ENCODE measurements at regions not wholly inside any gene's neighbourhood (a gene's known extent, or its start where the extent isn't known, plus 50 kb on each side); places are given as distances from the start of the nearest gene placed in this dataset.

DNA sequence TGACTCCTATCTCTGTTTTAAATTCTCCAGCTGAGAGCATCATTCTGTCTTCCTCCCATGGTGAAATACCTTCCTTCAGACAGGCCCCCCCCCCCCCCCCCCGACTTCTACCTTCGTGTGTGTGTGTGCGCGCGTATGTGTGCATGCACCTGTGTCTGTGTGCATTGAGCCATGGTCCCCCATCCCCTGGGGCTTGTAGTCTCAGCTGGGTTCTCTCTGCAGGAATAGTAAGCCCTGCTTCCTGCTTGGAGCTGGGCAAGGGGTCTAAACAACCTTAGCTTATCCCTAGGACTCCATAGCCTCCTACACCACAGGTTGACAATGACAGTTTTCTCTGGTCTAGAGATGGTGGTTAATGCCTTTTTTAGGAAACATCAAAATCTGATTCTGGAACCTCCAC is 427.5 kb upstream of the KLHL29 start:
- TF ChIP-seq, protein P1, sequence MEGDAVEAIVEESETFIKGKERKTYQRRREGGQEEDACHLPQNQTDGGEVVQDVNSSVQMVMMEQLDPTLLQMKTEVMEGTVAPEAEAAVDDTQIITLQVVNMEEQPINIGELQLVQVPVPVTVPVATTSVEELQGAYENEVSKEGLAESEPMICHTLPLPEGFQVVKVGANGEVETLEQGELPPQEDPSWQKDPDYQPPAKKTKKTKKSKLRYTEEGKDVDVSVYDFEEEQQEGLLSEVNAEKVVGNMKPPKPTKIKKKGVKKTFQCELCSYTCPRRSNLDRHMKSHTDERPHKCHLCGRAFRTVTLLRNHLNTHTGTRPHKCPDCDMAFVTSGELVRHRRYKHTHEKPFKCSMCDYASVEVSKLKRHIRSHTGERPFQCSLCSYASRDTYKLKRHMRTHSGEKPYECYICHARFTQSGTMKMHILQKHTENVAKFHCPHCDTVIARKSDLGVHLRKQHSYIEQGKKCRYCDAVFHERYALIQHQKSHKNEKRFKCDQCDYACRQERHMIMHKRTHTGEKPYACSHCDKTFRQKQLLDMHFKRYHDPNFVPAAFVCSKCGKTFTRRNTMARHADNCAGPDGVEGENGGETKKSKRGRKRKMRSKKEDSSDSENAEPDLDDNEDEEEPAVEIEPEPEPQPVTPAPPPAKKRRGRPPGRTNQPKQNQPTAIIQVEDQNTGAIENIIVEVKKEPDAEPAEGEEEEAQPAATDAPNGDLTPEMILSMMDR (IDR thresholded peaks at IDR 0.05; ENCODE audit: insufficient read depth, low read depth, low read length) = no peak
- no peak for DNase-seq (ENCODE audit: low read depth)
- no peaks in the 10 kb centered on the region for H3K27me3 ChIP-seq (ENCODE audit: control insufficient read depth, insufficient read depth, low read length)
- ChIA-PET CTCF (interaction anchor here (0.6 kb wide), 2 partner anchors 11 to 128 kb away, joined by 3 read pairs; no protein-coding TSS in a partner anchor), POLR2A (no interaction called here)
- no peaks in the 10 kb centered on the region for H3K36me3 ChIP-seq (ENCODE audit: control insufficient read depth, insufficient read depth, low read length)
- H3K4me3 ChIP-seq (ENCODE audit: low read depth, low read length) = no peak overlapping the region

DNA sequence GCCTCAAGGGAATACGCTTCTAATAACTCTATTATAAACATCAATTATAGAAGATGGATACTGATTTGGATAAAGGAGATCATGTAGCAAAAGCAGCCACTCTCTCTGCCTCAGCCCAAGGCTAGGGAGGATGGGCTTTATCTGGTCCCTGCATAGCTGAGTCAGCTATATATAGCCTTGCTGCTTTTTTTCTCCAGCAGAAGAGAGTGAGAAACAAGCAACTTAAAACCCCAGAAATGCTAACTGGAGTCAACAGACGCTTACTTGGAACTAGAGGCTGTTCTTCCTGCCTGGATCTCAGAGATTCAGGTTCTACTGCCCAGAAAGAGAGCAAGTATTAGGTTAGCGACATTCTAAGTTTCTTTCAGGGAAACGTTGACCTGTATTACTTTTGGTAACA is 426.7 kb upstream of the KLHL29 start:
- CTCF ChIA-PET = interaction anchor here (0.6 kb wide), 1 partner anchor 128 kb away, joined by 3 read pairs; no protein-coding TSS in a partner anchor
- Histone ChIP-seq H3K36me3 (ENCODE audit: control insufficient read depth, insufficient read depth, low read length) (no peaks in the 10 kb centered on the region), H3K4me3 (ENCODE audit: low read depth, low read length) (no peak overlapping the region), H3K27me3 (ENCODE audit: control insufficient read depth, insufficient read depth, low read length) (no peaks in the 10 kb centered on the region)
- TF ChIP-seq, protein P1 (IDR thresholded peaks at IDR 0.05; ENCODE audit: insufficient read depth, low read depth, low read length) = no peak
- no peak for DNase-seq (ENCODE audit: low read depth)
- POLR2A ChIA-PET = no interaction called here

DNA sequence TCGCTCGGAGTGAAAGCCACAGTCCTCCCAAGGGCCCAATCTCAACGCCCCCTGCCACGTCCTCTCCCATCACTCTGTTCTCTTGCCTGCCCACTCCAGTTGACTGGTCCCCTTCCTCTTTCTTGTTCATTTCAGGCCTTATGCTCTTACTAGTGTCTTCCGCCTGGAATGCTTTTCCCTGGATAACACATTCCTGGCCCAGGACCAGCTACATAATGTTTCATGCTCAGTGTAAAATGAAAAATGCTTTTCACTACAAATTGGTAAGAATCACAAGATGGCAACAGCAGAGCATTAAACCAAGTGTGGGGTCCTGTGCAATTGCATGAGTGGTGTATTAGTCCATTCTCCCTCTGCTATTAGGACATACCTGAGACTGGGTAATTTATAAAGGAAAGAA is 417.2 kb upstream of the KLHL29 start:
- Histone ChIP-seq H3K36me3 (ENCODE audit: control insufficient read depth, insufficient read depth, low read length) (no peaks in the 10 kb centered on the region), H3K4me3 (ENCODE audit: low read depth, low read length) (no peak overlapping the region), H3K27me3 (ENCODE audit: control insufficient read depth, insufficient read depth, low read length) (no peaks in the 10 kb centered on the region)
- POLR2A ChIA-PET = no interaction called here
- CTCF ChIA-PET = no interaction called here
- no peak for DNase-seq (ENCODE audit: low read depth)
- TF ChIP-seq, protein P1 (IDR thresholded peaks at IDR 0.05; ENCODE audit: insufficient read depth, low read depth, low read length) = no peak

DNA sequence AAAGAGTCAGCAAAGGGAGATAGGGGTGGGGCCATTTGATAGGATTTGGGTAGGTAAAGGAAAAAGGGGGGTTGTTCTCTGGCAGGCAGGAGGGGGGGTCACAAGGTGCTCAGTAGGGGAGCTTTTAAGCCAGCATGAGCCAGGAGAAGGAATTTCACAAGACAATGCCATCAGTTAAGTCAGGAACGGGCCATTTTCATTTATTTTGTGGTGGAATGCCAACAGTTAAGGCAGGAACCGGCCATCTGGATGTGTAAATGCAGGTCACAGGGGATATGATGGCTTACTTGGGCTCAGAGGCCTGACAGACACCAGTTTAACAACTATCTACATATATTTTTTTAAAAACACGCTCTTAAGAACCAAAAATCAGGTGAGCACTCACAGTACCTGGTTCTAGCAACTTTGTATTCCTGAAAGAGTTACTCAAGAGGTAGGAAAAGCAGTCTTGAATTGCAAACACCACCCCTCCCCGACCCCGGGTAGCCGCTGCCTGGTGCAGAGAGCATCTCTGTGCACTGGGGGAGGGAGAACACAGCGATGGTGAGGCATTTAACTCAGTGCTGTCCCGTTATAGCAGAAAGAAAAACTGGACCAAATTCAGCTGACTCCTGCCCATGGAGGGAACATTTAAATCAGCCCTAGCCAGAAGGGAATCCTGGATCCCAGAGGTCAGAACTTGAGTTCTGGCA is 414.5 kb upstream of the KLHL29 start:
- ChIA-PET CTCF (interaction anchor here (0.6 kb wide), 2 partner anchors 176 to 1790 kb away, joined by 3 to 10 read pairs; no protein-coding TSS in a partner anchor), POLR2A (no interaction called here)
- no peak overlapping the region for H3K4me3 ChIP-seq (ENCODE audit: low read depth, low read length)
- no peaks in the 10 kb centered on the region for H3K36me3 ChIP-seq (ENCODE audit: control insufficient read depth, insufficient read depth, low read length)
- H3K27me3 ChIP-seq (ENCODE audit: control insufficient read depth, insufficient read depth, low read length) = no peaks in the 10 kb centered on the region
- no peak for DNase-seq (ENCODE audit: low read depth)
- TF ChIP-seq, protein P1 (IDR thresholded peaks at IDR 0.05; ENCODE audit: insufficient read depth, low read depth, low read length) = no peak

DNA sequence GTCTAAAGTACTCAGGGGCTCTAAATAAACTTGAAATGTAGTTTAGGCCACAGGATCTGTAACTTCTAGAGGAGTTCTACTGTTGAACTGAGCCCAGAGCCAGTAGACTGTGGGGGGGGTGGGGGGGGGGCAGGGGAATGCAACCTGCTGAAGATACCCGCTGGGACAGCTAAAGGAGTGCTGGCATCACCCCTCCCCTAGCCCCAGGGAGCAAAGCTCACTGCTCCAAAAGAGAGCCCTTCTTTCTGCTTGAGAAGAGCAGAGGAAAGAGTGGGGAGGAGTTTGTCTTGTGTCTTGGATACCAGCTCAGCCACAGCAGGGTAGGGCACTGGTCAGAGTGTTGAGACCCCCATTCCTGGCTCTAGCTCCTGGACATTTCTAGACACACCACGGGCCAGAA is 414.0 kb upstream of the KLHL29 start:
- POLR2A ChIA-PET = no interaction called here
- H3K4me3 ChIP-seq (ENCODE audit: low read depth, low read length) = no peak overlapping the region
- no peaks in the 10 kb centered on the region for H3K27me3 ChIP-seq (ENCODE audit: control insufficient read depth, insufficient read depth, low read length)
- CTCF ChIA-PET = no interaction called here
- no peaks in the 10 kb centered on the region for H3K36me3 ChIP-seq (ENCODE audit: control insufficient read depth, insufficient read depth, low read length)
- no peak for DNase-seq (ENCODE audit: low read depth)
- TF ChIP-seq, protein P1 (IDR thresholded peaks at IDR 0.05; ENCODE audit: insufficient read depth, low read depth, low read length) = no peak

Data from BJ (cell line).